ENCODE measurements at regions not wholly inside any gene's neighbourhood (a gene's known extent, or its start where the extent isn't known, plus 50 kb on each side); places are given as distances from the start of the nearest gene placed in this dataset.

GRCh38 chrX:20500949-20501348, 234.2 kb upstream of the RPS6KA3 start:
- TF ChIP-seq CTCF (IDR thresholded peaks at IDR 0.05; ENCODE audit: low read depth, low read length) (no peak), EZH2phosphoT487 (IDR thresholded peaks at IDR 0.05; ENCODE audit: low read depth) (no peak)
